Bronchial epithelial cell (primary cell): ENCODE measurements at regions not wholly inside any gene's neighbourhood (a gene's known extent, or its start where the extent isn't known, plus 50 kb on each side); places are given as distances from the start of the nearest gene placed in this dataset.
"Not testable (repeated sequence)": the region's sequence is repeated elsewhere in the genome, so short reads cannot be mapped to it uniquely, and the experiment has no call there.

ENCODE experiments used
- DNase-seq: peaks from one replicate; pipeline ENCODE4 v3.0.0-alpha.2; 2010; ENCODE audit warnings: low read depth
- FAIRE-seq: peaks from 2 replicates; lab custom pipeline; 2011; peaks lifted over from hg19 to GRCh38; lab: Jason Lieb, UNC
- H3K27me3 ChIP-seq: 2 replicates; pipeline ENCODE4 v1.5.1; 2011; ENCODE audit warnings: low read length; ENCODE audit not compliant: control insufficient read depth, insufficient read depth
- H3K36me3 ChIP-seq: 2 replicates; pipeline ENCODE4 v1.5.1; 2011; ENCODE audit warnings: low read length; ENCODE audit not compliant: control insufficient read depth, insufficient read depth
- H3K4me3 ChIP-seq: 2 replicates; pipeline ENCODE4 v1.5.1; 2011; ENCODE audit warnings: mild to moderate bottlenecking, low read depth, low read length, control low read depth
- CTCF ChIP-seq: IDR thresholded peaks from 2 replicates; pipeline ENCODE4 v1.5.1; 2011; ENCODE audit warnings: mild to moderate bottlenecking, moderate library complexity, low read length, control low read depth, inconsistent platforms; ENCODE audit not compliant: insufficient read depth, severe bottlenecking

GRCh38 chr13:84777316-84777715, 895.0 kb upstream of the SLITRK1 start:
- no peak for FAIRE-seq

GRCh38 chr13:84776593-84776992, 894.3 kb upstream of the SLITRK1 start:
- FAIRE-seq (no peak), DNase-seq (no peak)
- Histone ChIP-seq H3K4me3 (no peak overlapping the region), H3K36me3 (no peaks in the 10 kb centered on the region), H3K27me3 (no peaks in the 10 kb centered on the region)
- no peak for TF ChIP-seq CTCF

More at GRCh38 chr13:84777316-84777715, 895.0 kb upstream of the SLITRK1 start:
- H3K36me3 ChIP-seq = no peaks in the 10 kb centered on the region
- TF ChIP-seq CTCF = no peak
- H3K4me3 ChIP-seq = no peak overlapping the region
- no peaks in the 10 kb centered on the region for H3K27me3 ChIP-seq
- no peak for DNase-seq

GRCh38 chr13:84775920-84776319, 893.6 kb upstream of the SLITRK1 start:
- H3K27me3 ChIP-seq, FAIRE-seq, DNase-seq, H3K4me3 ChIP-seq, H3K36me3 ChIP-seq: not testable (repeated sequence)

GRCh38 chr13:84774111-84774510, 891.8 kb upstream of the SLITRK1 start:
- DNase-seq = no peak
- TF ChIP-seq CTCF = no peak
- no peak for FAIRE-seq

GRCh38 chr13:84760956-84761355, 878.7 kb upstream of the SLITRK1 start:
- Histone ChIP-seq H3K36me3 (no peaks in the 10 kb centered on the region), H3K4me3 (no peak overlapping the region), H3K27me3 (no peaks in the 10 kb centered on the region)
- no peak for TF ChIP-seq CTCF
- FAIRE-seq = no peak
- no peak for DNase-seq

More at GRCh38 chr13:84774111-84774510, 891.8 kb upstream of the SLITRK1 start:
- H3K36me3 ChIP-seq = no peaks in the 10 kb centered on the region
- no peaks in the 10 kb centered on the region for H3K27me3 ChIP-seq
- no peak overlapping the region for H3K4me3 ChIP-seq

- Histone ChIP-seq H3K4me3 (no peak overlapping the region), H3K36me3 (no peaks in the 10 kb centered on the region), H3K27me3 (no peaks in the 10 kb centered on the region)
- FAIRE-seq (no peak), DNase-seq (no peak)
- no peak for TF ChIP-seq CTCF
These were observed 866.9 kb upstream of the SLITRK1 start for GRCh38 chr13:84749126-84749525.
